ENCODE measurements at regions not wholly inside any gene's neighbourhood (a gene's known extent, or its start where the extent isn't known, plus 50 kb on each side); places are given as distances from the start of the nearest gene placed in this dataset.

DNA sequence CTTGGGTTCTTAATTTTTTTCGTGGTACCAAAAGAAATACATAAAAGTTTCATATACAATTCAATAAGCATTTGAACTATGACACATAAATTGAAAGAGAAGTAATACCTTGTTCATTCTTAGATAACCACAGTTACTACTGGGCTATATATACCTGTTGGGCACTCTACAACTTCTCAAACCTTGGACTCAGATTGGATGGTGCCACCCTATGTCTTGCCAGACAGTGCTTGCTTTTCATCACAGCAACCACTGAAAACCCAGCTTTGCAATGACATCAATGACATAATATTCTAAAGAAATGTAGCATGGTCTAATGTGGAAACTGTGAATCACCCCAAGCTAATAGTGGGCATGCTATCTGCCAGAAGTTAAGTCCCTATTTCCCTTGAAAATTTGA lies 62.8 kb upstream of the DPH5 start:
- TF ChIP-seq ZNF114 (CRISPR knock-in tag; IDR thresholded peaks at IDR 0.05) (no peak), ZNF331 (CRISPR knock-in tag; IDR thresholded peaks at IDR 0.05; ENCODE audit: low read depth) (no peak), EZH2 (IDR thresholded peaks at IDR 0.05; ENCODE audit: low read depth, unreplicated experiment) (no peak), EZH2phosphoT487 (IDR thresholded peaks at IDR 0.05; ENCODE audit: unreplicated experiment) (no peak)
- Mint-ChIP-seq H3K4me3 (no peak overlapping the region), H3K27ac (no peak overlapping the region), H3K9me3 (no peaks in the 10 kb centered on the region), H3K27me3 (ENCODE audit: insufficient read depth, low read depth, poor library complexity) (no peaks in the 10 kb centered on the region), H3K4me1 (no peaks in the 10 kb centered on the region; the same call in 2 of the 3 replicates), H3K36me3 (ENCODE audit: low read depth) (no peaks in the 10 kb centered on the region)
- no peak for DNase-seq (ENCODE audit: low spot score)
- Histone ChIP-seq H3K4me2 (no peak overlapping the region), H3K9me2 (ENCODE audit: insufficient read depth) (no peaks in the 10 kb centered on the region), H3K4me3 (no peak overlapping the region), H3F3A (replicated peaks; ENCODE audit: low read depth) (no peaks in the 10 kb centered on the region), H4K20me1 (replicated peaks; ENCODE audit: insufficient read depth) (no peaks in the 10 kb centered on the region), H2AFZ (no peak overlapping the region), H3K27ac (ENCODE audit: low read depth) (no peak overlapping the region), H3K79me2 (replicated peaks; ENCODE audit: insufficient read depth) (no peaks in the 10 kb centered on the region), H3K27me3 (ENCODE audit: insufficient read depth) (no peaks in the 10 kb centered on the region), H3K4me1 (ENCODE audit: insufficient read depth) (no peaks in the 10 kb centered on the region), H3K36me3 (ENCODE audit: insufficient read depth) (no peaks in the 10 kb centered on the region)
- ATAC-seq, result no peak

DNA sequence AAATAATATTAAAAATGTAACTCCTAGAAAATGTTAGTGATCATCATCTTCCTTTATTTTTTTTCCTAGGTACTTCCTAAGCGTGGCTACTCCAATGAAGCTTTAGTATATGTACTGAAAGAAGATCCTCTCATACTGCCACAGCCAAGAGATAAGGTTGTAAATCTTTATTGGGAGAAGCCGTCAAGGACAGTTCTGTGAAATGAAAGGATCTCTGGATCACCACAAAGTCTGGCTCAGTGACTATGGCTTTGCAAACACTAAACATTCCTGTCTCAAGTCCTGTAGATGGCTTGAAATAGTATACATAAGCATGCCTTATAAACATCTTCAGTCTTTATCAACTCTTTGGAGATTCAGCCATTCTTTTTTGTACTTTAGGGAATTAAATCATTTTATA lies 61.2 kb upstream of the DPH5 start:
- H3K79me2 ChIP-seq (replicated peaks; ENCODE audit: insufficient read depth), result no peaks in the 10 kb centered on the region
- 0 out of 2 replicates have a peak, but pooled peaks cover 5% of the 10 kb centered on the region for H3K4me1 ChIP-seq (ENCODE audit: insufficient read depth)
- H2AFZ ChIP-seq, result no peak overlapping the region
- Mint-ChIP-seq H3K36me3 (ENCODE audit: low read depth) (no peaks in the 10 kb centered on the region), H3K9me3 (no peaks in the 10 kb centered on the region), H3K27me3 (ENCODE audit: insufficient read depth, low read depth, poor library complexity) (no peaks in the 10 kb centered on the region), H3K4me3 (no peak overlapping the region), H3K27ac (no peak overlapping the region), H3K4me1 (peaks cover 3% of the 10 kb centered on the region; the same call in 2 of the 3 replicates)
- no peaks in the 10 kb centered on the region for H3K27me3 ChIP-seq (ENCODE audit: insufficient read depth)
- no peaks in the 10 kb centered on the region for H3K9me2 ChIP-seq (ENCODE audit: insufficient read depth)
- no peaks in the 10 kb centered on the region for H3F3A ChIP-seq (replicated peaks; ENCODE audit: low read depth)
- no peak for ATAC-seq
- no peak overlapping the region for H3K27ac ChIP-seq (ENCODE audit: low read depth)
- no peak overlapping the region for H3K4me3 ChIP-seq
- DNase-seq (ENCODE audit: low spot score), result no peak
- no peaks in the 10 kb centered on the region for H3K36me3 ChIP-seq (ENCODE audit: insufficient read depth)
- no peak overlapping the region for H3K4me2 ChIP-seq
- H4K20me1 ChIP-seq (replicated peaks; ENCODE audit: insufficient read depth), result no peaks in the 10 kb centered on the region
- TF ChIP-seq POLR2AphosphoS5 (IDR thresholded peaks at IDR 0.05; ENCODE audit: low read depth) (no peak), ZNF114 (CRISPR knock-in tag; IDR thresholded peaks at IDR 0.05) (no peak), NANOG (IDR thresholded peaks at IDR 0.05; ENCODE audit: borderline replicate concordance) (no peak), EZH2phosphoT487 (IDR thresholded peaks at IDR 0.05; ENCODE audit: unreplicated experiment) (no peak)
- TF ChIP-seq, protein P1, sequence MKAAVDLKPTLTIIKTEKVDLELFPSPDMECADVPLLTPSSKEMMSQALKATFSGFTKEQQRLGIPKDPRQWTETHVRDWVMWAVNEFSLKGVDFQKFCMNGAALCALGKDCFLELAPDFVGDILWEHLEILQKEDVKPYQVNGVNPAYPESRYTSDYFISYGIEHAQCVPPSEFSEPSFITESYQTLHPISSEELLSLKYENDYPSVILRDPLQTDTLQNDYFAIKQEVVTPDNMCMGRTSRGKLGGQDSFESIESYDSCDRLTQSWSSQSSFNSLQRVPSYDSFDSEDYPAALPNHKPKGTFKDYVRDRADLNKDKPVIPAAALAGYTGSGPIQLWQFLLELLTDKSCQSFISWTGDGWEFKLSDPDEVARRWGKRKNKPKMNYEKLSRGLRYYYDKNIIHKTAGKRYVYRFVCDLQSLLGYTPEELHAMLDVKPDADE (IDR thresholded peaks at IDR 0.05), result no peak
- TF ChIP-seq, protein P2, sequence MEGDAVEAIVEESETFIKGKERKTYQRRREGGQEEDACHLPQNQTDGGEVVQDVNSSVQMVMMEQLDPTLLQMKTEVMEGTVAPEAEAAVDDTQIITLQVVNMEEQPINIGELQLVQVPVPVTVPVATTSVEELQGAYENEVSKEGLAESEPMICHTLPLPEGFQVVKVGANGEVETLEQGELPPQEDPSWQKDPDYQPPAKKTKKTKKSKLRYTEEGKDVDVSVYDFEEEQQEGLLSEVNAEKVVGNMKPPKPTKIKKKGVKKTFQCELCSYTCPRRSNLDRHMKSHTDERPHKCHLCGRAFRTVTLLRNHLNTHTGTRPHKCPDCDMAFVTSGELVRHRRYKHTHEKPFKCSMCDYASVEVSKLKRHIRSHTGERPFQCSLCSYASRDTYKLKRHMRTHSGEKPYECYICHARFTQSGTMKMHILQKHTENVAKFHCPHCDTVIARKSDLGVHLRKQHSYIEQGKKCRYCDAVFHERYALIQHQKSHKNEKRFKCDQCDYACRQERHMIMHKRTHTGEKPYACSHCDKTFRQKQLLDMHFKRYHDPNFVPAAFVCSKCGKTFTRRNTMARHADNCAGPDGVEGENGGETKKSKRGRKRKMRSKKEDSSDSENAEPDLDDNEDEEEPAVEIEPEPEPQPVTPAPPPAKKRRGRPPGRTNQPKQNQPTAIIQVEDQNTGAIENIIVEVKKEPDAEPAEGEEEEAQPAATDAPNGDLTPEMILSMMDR (conservative IDR thresholded peaks at IDR 0.05; ENCODE audit: low read depth in 2 of 2), result no peak
- TF ChIP-seq, protein P3, sequence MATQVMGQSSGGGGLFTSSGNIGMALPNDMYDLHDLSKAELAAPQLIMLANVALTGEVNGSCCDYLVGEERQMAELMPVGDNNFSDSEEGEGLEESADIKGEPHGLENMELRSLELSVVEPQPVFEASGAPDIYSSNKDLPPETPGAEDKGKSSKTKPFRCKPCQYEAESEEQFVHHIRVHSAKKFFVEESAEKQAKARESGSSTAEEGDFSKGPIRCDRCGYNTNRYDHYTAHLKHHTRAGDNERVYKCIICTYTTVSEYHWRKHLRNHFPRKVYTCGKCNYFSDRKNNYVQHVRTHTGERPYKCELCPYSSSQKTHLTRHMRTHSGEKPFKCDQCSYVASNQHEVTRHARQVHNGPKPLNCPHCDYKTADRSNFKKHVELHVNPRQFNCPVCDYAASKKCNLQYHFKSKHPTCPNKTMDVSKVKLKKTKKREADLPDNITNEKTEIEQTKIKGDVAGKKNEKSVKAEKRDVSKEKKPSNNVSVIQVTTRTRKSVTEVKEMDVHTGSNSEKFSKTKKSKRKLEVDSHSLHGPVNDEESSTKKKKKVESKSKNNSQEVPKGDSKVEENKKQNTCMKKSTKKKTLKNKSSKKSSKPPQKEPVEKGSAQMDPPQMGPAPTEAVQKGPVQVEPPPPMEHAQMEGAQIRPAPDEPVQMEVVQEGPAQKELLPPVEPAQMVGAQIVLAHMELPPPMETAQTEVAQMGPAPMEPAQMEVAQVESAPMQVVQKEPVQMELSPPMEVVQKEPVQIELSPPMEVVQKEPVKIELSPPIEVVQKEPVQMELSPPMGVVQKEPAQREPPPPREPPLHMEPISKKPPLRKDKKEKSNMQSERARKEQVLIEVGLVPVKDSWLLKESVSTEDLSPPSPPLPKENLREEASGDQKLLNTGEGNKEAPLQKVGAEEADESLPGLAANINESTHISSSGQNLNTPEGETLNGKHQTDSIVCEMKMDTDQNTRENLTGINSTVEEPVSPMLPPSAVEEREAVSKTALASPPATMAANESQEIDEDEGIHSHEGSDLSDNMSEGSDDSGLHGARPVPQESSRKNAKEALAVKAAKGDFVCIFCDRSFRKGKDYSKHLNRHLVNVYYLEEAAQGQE (IDR thresholded peaks at IDR 0.05; ENCODE audit: unreplicated experiment), result no peak
- TF ChIP-seq, protein P4, sequence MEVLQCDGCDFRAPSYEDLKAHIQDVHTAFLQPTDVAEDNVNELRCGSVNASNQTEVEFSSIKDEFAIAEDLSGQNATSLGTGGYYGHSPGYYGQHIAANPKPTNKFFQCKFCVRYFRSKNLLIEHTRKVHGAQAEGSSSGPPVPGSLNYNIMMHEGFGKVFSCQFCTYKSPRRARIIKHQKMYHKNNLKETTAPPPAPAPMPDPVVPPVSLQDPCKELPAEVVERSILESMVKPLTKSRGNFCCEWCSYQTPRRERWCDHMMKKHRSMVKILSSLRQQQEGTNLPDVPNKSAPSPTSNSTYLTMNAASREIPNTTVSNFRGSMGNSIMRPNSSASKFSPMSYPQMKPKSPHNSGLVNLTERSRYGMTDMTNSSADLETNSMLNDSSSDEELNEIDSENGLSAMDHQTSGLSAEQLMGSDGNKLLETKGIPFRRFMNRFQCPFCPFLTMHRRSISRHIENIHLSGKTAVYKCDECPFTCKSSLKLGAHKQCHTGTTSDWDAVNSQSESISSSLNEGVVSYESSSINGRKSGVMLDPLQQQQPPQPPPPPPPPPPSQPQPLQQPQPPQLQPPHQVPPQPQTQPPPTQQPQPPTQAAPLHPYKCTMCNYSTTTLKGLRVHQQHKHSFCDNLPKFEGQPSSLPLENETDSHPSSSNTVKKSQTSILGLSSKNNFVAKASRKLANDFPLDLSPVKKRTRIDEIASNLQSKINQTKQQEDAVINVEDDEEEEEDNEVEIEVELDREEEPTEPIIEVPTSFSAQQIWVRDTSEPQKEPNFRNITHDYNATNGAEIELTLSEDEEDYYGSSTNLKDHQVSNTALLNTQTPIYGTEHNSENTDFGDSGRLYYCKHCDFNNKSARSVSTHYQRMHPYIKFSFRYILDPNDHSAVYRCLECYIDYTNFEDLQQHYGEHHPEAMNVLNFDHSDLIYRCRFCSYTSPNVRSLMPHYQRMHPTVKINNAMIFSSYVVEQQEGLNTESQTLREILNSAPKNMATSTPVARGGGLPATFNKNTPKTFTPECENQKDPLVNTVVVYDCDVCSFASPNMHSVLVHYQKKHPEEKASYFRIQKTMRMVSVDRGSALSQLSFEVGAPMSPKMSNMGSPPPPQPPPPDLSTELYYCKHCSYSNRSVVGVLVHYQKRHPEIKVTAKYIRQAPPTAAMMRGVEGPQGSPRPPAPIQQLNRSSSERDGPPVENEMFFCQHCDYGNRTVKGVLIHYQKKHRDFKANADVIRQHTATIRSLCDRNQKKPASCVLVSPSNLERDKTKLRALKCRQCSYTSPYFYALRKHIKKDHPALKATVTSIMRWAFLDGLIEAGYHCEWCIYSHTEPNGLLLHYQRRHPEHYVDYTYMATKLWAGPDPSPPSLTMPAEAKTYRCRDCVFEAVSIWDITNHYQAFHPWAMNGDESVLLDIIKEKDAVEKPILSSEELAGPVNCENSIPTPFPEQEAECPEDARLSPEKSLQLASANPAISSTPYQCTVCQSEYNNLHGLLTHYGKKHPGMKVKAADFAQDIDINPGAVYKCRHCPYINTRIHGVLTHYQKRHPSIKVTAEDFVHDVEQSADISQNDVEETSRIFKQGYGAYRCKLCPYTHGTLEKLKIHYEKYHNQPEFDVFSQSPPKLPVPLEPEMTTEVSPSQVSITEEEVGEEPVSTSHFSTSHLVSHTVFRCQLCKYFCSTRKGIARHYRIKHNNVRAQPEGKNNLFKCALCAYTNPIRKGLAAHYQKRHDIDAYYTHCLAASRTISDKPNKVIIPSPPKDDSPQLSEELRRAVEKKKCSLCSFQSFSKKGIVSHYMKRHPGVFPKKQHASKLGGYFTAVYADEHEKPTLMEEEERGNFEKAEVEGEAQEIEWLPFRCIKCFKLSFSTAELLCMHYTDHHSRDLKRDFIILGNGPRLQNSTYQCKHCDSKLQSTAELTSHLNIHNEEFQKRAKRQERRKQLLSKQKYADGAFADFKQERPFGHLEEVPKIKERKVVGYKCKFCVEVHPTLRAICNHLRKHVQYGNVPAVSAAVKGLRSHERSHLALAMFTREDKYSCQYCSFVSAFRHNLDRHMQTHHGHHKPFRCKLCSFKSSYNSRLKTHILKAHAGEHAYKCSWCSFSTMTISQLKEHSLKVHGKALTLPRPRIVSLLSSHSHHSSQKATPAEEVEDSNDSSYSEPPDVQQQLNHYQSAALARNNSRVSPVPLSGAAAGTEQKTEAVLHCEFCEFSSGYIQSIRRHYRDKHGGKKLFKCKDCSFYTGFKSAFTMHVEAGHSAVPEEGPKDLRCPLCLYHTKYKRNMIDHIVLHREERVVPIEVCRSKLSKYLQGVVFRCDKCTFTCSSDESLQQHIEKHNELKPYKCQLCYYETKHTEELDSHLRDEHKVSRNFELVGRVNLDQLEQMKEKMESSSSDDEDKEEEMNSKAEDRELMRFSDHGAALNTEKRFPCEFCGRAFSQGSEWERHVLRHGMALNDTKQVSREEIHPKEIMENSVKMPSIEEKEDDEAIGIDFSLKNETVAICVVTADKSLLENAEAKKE (CRISPR knock-in tag; IDR thresholded peaks at IDR 0.05), result no peak

Measured in GM23338 (cell line).